Suppressor macrophage treated with lipopolysaccharide for 1 hour (primary cell): ENCODE measurements at regions not wholly inside any gene's neighbourhood (a gene's known extent, or its start where the extent isn't known, plus 50 kb on each side); places are given as distances from the start of the nearest gene placed in this dataset.
A peak's percentile ranks its signal among the peaks of the same experiment; 100 is the strongest.
"Not testable (repeated sequence)": the region's sequence is repeated elsewhere in the genome, so short reads cannot be mapped to it uniquely, and the experiment has no call there.

ENCODE experiments used
- DNase-seq, 3 donors: peaks; one replicate each; pipeline ENCODE4 v3.0.0-alpha.2; 2020 to 2022

- no peak for DNase-seq
These were observed 203.8 kb downstream of the TPRG1 start for GRCh38 chr3:189375532-189375931.

GRCh38 chr3:189383630-189384029 is 211.9 kb downstream of the TPRG1 start:
- no peak for DNase-seq

- DNase-seq: not testable (repeated sequence)
These were observed 214.1 kb downstream of the TPRG1 start for GRCh38 chr3:189385880-189386279.

GRCh38 chr3:189386739-189387138 is 215.0 kb downstream of the TPRG1 start:
- DNase-seq: no peak

GRCh38 chr3:189389346-189389745 is 217.6 kb downstream of the TPRG1 start:
- peak in 2 of 3 donors; percentile 12 to 22 for DNase-seq

GRCh38 chr3:189393598-189393997 is 221.8 kb downstream of the TPRG1 start:
- peak; percentile 56 to 71 (median 68) for DNase-seq

GRCh38 chr3:189394599-189395121 is 222.9 kb downstream of the TPRG1 start:
- DNase-seq: no peak

GRCh38 chr3:189395825-189396224 is 224.1 kb downstream of the TPRG1 start:
- peak in 1 of 3 donors; percentile 10 for DNase-seq

- no peak for DNase-seq
These were observed 226.9 kb downstream of the TPRG1 start for GRCh38 chr3:189398656-189399055.

GRCh38 chr3:189401196-189401595 is 229.4 kb downstream of the TPRG1 start:
- no peak for DNase-seq

GRCh38 chr3:189403194-189403593 is 228.0 kb upstream of the TP63 start:
- no peak for DNase-seq

- DNase-seq: no peak
These were observed 227.2 kb upstream of the TP63 start for GRCh38 chr3:189404024-189404423.

- no peak for DNase-seq
These were observed 226.2 kb upstream of the TP63 start for GRCh38 chr3:189404797-189405484.

GRCh38 chr3:189406148-189406547 is 225.0 kb upstream of the TP63 start:
- DNase-seq: no peak

GRCh38 chr3:189410522-189410921 is 220.7 kb upstream of the TP63 start:
- DNase-seq: no peak

GRCh38 chr3:189419038-189419437 is 212.2 kb upstream of the TP63 start:
- DNase-seq: no peak

GRCh38 chr3:189419683-189420082 is 211.5 kb upstream of the TP63 start:
- DNase-seq: no peak

- no peak for DNase-seq
These were observed 206.3 kb upstream of the TP63 start for GRCh38 chr3:189424922-189425321.

GRCh38 chr3:189429019-189429418 is 202.2 kb upstream of the TP63 start:
- DNase-seq: no peak

- no peak for DNase-seq
These were observed 201.0 kb upstream of the TP63 start for GRCh38 chr3:189430166-189430565.

- DNase-seq: not testable (repeated sequence)
These were observed 188.9 kb upstream of the TP63 start for GRCh38 chr3:189442257-189442656.

GRCh38 chr3:189446959-189447560 is 184.1 kb upstream of the TP63 start:
- no peak for DNase-seq

GRCh38 chr3:189449084-189449483 is 182.1 kb upstream of the TP63 start:
- DNase-seq: no peak

- no peak for DNase-seq
These were observed 176.2 kb upstream of the TP63 start for GRCh38 chr3:189455009-189455408.
